ENCODE measurements at regions not wholly inside any gene's neighbourhood (a gene's known extent, or its start where the extent isn't known, plus 50 kb on each side); places are given as distances from the start of the nearest gene placed in this dataset.

DNA sequence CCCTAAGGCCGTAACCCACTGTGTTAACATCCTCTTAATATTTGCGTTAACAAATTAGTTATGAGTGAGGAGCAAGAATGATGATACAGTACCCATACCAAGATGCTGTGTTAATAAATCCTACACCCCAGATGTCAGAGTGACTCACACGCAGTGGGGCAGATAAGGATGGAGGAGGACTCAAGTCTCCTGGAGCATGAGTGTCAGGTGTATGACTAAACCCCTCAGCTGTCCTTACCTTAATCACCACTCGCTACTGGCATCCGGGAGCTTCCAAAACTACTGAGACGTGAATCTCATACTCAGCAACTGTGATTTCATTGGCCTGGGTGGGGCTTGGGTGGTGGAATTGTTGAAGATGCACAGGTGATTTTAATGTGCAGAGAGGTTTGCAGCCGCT is 131.3 kb upstream of the MTHFD1L start (continued):
- TF ChIP-seq TAF7 (optimal IDR thresholded peaks at IDR 0.05; ENCODE audit: borderline replicate concordance, low read depth, low read length): no peak
- TF ChIP-seq, protein P1, sequence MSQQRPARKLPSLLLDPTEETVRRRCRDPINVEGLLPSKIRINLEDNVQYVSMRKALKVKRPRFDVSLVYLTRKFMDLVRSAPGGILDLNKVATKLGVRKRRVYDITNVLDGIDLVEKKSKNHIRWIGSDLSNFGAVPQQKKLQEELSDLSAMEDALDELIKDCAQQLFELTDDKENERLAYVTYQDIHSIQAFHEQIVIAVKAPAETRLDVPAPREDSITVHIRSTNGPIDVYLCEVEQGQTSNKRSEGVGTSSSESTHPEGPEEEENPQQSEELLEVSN (IDR thresholded peaks at IDR 0.05): no peak
- TF ChIP-seq, protein P2, sequence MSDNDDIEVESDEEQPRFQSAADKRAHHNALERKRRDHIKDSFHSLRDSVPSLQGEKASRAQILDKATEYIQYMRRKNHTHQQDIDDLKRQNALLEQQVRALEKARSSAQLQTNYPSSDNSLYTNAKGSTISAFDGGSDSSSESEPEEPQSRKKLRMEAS (IDR thresholded peaks at IDR 0.05): no peak

All from H1 (cell line).